Spleen (tissue), 7 donors: ENCODE measurements at regions not wholly inside any gene's neighbourhood (a gene's known extent, or its start where the extent isn't known, plus 50 kb on each side); places are given as distances from the start of the nearest gene placed in this dataset.

Source experiments
- POLR2A ChIP-seq, 3 donors: fragments of 450-650 bp; IDR thresholded peaks; one replicate each; pipeline ENCODE4 v1.5.1; 2017; ENCODE audit warnings: antibody characterized with exemption in 3 of 3, mild to moderate bottlenecking in 1 of 3
- POLR2AphosphoS5 ChIP-seq, 3 donors: sonication (generic); formaldehyde crosslinking; IDR thresholded peaks; one replicate each; pipeline ENCODE4 v1.5.1; 2017; ENCODE audit warnings: antibody characterized with exemption in 3 of 3
- TF ChIP-seq, protein P1 (sequence below), 11 experiments: fragments of 200-600 bp in 7 of 11; fragments of 450-650 bp in 4 of 11; sonication (generic) in 4 of 11; IDR thresholded peaks in 8 of 11; conservative IDR thresholded peaks in 3 of 11; 1 replicate in 7 of 11; 2 replicates in 4 of 11; pipeline versions ENCODE4 v1.4.0 to v1.8.0; 2016 to 2021; ENCODE audit warnings: antibody characterized with exemption in 11 of 11, inconsistent platforms in 4 of 11, mild to moderate bottlenecking in 1 of 11
- donor health status: DM: no; HTN: no; CAD: no; lungs with moderate emphysema.
- donor health status: DM: no; HTN: no; CAD: no.
- donor health status: DM: no; HTN: no; CAD: no.

GRCh38 chr2:769771-770170 lies 92.6 kb upstream of the TMEM18 start:
- TF ChIP-seq, protein P1, sequence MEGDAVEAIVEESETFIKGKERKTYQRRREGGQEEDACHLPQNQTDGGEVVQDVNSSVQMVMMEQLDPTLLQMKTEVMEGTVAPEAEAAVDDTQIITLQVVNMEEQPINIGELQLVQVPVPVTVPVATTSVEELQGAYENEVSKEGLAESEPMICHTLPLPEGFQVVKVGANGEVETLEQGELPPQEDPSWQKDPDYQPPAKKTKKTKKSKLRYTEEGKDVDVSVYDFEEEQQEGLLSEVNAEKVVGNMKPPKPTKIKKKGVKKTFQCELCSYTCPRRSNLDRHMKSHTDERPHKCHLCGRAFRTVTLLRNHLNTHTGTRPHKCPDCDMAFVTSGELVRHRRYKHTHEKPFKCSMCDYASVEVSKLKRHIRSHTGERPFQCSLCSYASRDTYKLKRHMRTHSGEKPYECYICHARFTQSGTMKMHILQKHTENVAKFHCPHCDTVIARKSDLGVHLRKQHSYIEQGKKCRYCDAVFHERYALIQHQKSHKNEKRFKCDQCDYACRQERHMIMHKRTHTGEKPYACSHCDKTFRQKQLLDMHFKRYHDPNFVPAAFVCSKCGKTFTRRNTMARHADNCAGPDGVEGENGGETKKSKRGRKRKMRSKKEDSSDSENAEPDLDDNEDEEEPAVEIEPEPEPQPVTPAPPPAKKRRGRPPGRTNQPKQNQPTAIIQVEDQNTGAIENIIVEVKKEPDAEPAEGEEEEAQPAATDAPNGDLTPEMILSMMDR (IDR thresholded peaks at IDR 0.05 in 8 of 11, conservative IDR thresholded peaks at IDR 0.05 in 3 of 11) = no peak
- TF ChIP-seq POLR2AphosphoS5 (IDR thresholded peaks at IDR 0.05) (no peak), POLR2A (IDR thresholded peaks at IDR 0.05) (no peak)
